GM21717 (cell line): ENCODE measurements at regions not wholly inside any gene's neighbourhood (a gene's known extent, or its start where the extent isn't known, plus 50 kb on each side); places are given as distances from the start of the nearest gene placed in this dataset.
"Not testable (repeated sequence)": the region's sequence is repeated elsewhere in the genome, so short reads cannot be mapped to it uniquely, and the experiment has no call there.

Source experiments
- ATAC-seq: cut with Tn5 transposase; IDR thresholded peaks from one replicate; pipeline ENCODE4 v1.9.1; 2021; ENCODE audit warnings: mild to moderate bottlenecking, moderate library complexity; ENCODE audit not compliant: unreplicated experiment

DNA sequence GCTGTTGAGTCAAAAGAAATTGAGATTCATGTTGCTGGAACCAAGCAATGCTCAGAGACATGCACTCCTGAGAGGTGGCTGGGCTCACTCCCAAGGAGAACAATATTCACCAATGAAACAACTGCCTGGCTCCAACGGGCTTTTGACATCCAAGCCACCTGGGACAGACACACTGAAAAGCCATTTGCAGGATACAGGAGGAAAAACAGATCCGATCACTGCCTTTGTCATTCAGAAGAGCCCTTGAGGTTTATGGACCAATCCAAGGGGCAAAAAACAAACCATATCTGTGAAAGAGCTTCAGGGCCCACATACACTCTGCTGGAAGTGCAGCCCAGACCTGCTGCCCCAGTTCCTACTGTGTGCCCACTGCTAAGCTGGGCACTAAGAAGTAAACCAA, 277.5 kb downstream of the NUAK1 start:
- ATAC-seq = no peak

DNA sequence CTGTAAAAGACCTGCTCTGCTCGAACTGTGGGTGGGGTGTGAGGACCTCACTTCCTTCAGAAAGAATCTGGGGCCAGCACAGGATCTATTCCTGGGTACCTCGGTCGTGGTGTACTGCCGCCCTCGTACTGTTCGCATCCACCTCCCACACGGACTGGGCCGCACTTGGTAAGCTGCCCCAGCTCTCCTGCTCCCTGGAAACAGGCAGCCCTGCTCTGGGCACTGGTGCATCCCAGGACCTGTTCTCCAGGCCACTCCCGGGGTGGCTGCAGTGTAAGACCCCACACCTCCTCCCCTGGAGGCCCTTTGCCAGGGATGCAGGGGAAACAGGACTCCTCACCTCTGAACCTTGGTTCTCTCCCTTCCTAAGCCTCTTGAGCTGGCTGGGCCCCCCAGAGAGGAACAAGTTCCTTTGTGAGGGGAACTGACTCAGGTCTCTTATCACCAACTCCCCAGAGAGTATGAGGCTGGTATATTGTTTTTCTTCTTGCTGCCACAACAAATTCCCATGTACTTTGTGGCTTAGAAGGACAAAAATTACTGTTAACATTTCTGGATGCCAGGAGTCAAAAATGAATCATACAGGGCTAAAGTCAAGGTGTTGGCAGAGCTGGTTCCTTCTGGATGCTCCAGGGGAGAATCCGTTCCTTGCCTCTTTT, 276.5 kb downstream of the NUAK1 start:
- ATAC-seq = no peak

DNA sequence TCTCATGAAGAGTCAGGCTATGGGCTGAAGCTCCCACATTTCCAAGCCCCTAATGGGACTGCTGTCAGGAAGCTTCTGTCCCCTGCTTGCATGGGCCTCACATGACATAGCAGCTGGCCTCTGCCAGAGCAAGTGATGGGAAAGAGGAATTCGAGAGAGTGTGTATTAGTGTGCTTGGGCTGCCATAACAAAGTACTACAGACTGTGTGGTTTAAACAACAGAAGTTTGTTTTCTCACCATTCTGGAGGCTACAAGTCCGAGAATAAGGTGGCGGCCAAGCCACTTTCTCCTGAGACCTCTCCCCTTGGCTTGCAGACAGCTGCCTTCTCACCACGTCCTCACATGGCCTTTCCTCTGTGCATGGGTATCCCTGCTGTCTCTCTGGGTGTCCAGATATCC, 274.4 kb downstream of the NUAK1 start:
- no peak for ATAC-seq

DNA sequence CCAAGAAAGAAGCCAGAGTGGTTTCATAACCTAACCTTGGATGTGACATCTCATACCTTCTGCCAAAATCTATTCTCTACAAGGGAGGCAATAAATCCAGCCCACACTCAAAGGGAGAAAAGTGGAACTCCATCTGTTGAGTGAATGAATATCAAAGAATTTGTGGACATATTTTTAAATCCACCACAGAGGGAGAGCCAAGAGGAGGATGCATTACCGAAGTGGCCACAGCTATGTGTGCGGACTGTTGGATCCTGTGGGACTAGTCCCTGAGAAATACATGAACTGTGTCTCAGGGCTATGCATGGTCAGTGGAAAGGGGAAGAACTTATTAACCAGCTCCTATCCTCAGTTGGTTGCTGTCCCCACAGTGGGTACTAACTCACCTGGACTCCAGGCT, 273.9 kb downstream of the NUAK1 start:
- ATAC-seq = no peak

DNA sequence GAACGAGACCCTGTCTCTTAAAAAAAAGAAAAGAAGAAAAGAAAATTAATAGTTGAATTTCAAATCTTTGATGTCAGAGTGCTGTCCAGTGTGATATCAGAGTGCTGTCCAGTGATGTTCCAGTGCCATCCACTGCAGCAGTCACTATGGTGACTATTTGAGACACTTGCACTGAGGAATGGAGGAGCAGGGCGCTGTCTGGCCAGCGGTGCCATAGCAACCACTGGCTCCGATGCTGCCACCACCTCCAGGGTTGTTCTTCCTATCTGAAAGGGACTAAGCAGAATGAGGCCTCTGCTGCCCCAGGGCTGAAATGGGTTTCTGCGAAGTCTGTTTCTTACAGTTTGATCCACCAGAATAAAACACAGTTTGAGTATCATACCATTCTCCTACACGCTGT, 272.9 kb downstream of the NUAK1 start:
- no peak for ATAC-seq

DNA sequence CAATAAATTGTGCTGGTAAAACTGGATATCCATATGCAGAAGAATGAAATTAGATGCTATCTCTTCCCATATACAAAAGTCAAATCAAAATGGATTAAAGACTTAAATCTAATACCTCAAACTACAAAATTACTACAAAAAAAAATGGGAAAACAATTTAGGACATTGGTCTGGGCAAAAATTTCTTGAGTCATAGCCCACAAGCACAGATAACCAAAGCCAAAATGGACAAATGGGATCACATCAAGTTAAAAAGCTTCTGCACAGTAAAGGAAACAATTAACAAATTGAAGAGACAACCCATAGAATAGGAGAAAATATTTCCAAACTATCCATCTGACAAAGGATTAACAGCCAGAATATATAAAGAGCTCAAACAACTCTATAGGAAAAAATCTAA, 264.6 kb downstream of the NUAK1 start:
- ATAC-seq = no peak

DNA sequence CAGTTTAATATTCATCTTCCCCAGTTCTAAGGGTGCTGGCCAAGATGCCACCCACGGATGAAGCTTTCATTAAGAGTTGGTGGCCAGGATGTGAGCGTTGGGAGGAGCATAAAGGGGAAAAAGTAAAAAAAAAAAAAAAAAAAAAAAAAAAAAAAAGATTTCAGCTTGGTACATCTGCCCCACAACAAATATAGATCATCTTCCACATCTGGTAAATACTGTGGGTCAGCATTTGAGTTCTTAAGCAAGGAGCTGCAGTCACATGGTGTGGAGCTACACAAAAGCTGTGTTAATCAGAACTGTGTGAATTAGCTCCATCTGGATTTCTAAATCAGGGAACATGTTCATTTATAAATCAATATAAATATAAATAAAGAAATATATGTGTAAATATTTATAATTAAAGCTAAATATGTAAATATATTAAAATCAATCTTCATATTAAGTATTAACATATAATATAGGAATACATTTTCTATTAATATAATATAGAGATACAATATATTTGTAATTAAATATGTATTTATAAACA, 262.3 kb downstream of the NUAK1 start:
- ATAC-seq = no peak

DNA sequence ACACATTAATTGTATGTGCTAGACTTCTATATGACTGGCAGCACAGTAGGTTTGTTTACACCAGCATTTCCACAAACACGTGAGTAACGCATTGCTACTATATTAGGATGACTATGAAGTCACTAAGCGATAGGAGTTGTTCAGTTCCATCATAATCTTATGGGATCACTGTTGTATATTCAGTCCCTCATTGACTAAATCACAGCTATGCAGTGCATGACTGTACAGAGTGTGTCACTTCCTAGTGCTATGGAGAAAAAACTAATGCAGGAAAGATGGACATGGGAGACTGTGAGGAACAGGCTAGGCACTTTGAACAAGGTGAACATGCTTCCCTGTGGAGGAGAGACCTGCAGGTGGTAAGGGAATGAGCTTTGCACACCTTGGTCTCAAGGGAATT, 259.8 kb downstream of the NUAK1 start:
- ATAC-seq = no peak

DNA sequence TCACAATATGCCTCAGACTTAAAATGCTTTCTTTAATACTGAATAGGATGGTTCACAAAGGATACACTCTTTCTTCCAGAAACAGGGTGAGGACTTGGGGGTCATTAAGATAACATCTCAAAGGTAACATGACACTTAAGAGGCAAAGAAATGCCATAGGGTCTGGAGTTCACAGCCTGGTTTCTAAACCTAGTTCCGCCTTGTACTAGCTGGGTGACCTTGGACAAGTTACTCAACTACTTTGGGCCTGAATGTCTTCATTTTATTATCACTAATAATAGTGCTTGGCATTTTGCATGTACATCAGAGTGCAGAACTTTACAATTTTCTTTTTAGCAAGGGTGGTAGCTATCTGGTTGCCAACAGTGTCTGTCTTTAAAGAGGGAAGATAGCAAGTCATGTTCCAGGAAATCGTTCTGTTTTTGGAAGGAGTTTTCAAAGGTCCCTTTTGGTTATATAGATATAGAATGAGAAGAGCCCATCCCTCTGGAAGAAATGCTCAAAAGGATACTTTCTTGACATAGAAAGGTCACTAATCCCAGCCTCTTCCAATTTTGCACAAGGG, 257.8 kb downstream of the NUAK1 start:
- ATAC-seq = no peak

DNA sequence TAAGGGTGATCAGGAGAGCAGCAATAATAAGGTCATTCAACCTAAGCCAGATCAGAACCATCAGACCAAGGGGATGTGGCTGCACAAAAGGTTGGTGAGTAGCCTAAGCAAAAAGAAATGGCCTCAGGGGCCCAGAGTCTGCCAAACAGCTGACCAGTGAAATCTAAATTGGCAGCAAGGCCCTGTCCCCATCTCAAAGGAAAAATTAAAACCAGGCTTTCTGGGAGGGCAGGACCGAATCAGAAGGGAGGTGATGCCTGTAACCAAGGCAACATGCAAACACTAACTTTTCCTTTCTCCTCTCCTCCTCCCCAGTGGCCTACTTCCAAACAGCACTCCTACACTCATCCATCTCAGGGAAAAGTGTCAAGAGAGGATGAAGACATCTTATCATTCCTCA, 256.4 kb downstream of the NUAK1 start:
- no peak for ATAC-seq

DNA sequence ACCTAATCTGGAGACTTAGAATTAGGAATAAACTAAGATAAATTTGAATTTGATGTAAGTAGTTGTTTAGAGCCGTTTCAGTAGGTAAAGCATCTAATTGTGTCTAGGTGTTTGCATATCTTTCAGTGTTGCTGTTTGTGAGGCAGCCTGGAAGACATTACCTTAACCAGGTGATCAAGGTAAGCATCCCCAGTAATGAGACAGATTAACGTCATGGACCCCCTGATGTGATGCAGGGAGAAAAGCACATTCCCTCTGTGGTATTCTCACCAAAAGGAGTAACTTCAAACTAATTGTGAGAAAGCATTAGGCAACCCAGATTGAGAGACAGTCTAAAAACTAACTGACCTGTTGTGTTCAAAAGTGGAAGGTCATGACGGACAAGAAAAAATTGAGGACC, 251.6 kb downstream of the NUAK1 start:
- no peak for ATAC-seq

DNA sequence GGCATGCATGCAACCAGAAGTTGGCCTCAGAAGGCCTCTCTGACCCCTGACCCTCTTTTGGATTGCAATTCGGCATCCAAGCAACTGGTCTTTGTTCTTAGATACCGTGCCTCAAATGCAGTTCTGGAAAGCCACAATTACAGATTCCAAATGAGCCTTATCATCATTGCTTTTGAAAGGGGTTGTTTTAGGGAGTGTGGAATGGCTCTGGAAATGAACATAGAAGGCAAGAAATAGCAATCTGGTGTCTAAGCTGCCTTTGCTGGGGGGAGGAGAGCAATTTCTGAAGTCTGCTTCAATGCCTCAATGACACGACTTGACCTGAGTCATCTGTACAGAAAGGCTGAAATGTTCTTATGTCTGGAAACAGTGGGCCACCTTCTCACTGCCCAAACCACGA, 250.1 kb downstream of the NUAK1 start:
- no peak for ATAC-seq

DNA sequence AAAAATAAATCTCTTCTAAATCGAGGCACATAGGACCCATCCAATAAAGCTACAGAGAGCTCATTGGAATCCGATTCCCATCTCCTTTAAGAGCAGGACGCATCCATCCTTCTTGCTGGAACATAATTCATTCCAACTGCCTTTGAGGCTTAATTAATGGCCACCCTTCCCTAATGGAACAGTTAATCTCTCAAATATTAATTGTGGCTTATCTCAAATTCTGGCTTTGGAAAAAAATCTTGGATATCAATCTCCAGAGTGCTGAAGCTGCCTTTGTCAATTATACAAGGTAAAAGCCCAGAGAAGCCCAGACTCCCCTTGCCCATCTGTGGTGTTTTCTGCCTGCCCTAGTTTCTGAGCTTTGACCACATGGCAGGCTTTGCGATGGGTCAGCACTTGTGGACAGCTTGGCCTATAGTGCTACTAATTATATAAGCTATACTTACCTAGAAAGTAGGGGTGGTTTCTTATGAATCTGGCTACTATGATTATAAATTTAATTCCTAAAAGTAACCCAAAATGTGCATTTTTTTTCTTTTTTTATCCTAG, 246.3 kb downstream of the NUAK1 start:
- no peak for ATAC-seq

DNA sequence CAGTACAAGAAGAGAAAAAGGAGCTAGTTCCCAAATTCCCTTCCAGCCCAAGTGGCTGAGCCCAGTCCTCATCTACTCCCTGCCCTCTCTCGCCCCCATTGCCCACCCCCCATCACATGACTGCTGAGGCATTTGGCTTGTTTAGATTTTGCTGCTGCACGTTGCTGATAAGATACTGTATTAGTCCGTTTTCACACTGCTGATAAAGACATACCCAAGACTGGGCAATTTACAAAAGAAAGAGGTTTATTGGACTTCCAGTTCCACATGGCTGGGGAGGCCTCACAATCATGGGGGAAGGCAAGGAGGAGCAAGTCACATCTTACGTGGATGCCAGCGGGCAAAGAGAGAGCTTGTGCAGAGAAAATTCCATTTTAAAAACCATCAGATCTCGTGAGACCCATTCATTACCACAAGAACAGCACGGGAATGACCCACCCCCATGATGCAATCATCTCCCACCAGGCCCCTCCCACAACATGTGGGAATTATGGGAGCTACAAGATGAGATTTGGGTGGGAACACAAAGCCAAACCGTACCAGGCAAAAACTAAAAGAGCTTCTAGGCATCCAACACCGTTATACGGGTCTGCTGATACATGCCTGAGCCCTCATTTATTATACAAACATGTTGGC, 243.4 kb downstream of the NUAK1 start:
- ATAC-seq = not testable (repeated sequence)

DNA sequence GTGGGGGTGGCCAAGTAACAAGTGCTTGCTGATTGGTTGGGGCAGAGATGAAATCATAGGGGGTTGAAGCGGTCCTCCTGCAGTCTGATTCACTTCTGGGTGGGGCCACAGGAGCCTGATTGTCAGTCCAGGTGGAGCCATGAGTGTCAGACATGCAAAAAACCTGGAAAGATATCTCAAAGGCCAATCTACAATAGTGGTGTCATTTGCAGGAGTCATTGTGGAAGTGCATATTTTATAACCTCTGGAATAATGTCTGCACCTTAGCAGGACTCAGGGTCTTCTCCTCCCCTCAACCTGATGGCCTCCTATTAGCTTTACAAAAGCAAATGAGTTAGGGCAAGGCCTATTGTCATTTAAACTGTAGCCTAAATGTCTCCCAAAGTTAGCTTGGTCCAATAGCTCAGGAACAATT, 241.4 kb downstream of the NUAK1 start:
- ATAC-seq = no peak

DNA sequence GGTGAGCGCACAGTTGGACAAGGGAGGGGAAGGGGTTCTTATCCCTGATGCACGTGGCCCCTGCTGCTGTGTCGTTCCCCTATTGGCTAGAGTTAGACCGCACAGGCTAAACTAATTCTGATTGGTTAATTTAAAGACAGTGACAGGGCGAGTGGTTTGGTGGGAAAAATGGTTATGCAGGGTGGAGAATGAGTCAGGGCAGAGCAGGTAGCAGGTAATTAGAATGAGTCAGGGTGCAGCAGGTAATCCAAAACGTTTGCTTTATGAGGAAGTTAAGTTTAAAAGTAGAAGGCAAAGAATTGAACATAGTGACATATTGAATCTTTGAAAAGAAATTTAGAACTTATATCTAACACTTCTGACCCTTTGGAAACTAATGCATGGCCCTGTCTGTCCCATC, 240.5 kb downstream of the NUAK1 start:
- not testable (repeated sequence) for ATAC-seq

DNA sequence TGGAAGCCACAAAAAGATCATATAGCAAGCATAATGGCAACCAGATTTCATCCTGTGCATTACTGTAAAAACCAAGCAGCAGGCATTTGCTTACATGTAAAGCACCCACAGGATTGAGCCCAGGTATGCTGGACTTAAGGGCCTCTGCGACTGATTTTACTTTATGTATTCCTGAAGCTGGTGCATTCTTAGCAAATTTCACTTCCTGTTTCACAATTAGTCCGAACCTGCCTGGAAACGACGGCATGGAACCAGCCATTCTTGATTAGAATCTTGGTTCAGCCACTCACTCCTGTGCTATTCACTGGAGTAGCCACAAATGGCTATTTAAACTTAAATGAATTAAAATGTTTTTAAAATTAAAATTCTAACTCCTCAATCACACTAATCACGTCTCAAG, 239.2 kb downstream of the NUAK1 start:
- ATAC-seq = no peak

DNA sequence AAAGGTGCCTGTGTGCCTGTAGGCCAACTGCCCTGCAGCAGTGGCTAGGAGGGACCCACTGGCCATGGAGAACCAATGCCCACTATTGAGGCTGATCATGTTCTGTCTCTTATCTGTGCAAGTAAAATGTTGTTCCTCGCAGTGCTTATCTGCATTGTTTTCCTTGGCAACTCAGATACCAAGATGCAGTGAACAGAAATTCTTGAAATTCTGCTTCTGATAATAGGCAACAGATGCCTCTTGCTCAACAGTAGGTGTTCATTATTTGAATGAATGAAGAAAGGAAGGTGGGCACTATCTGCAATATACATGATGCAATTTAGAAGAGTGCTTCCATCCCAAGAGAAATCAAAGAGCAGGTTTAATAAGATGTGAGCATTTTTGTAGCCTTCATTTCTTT, 232.2 kb downstream of the NUAK1 start:
- no peak for ATAC-seq

DNA sequence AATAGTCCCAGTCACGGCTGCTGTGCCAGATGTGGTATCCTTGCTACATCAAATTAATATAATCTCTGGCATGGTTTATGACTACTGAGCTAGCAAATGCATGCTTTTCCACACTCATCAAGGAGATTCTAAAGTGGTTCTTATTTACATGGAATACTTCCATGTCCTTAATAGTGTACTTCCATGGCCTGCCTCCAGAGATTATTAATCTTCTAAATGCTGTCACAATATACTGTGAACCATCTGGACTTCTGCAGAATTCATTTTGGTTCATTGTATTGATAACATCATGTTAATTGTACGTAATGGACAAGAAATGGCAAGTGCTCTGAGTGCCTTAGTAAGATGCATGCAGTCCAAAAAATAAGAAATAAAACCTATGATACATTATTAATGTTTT, 230.8 kb downstream of the NUAK1 start:
- no peak for ATAC-seq

DNA sequence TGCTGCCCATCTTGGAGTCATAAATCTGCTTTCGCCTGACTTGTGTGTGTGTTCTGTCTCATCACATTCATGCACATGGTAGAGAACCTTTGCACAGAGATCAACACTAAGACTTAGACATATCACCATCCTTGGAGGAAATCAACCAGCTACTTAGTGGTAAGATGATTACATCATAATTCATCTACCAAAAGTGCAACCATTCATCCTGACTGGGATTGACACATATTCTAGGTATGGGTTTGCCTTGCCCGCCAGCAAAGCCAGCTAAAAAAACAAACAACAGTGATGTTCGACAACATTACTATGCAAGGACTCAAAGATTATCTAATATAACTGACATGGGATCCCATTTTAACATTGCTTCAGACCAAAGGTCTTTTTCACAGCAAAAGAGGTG, 228.7 kb downstream of the NUAK1 start:
- ATAC-seq = no peak

DNA sequence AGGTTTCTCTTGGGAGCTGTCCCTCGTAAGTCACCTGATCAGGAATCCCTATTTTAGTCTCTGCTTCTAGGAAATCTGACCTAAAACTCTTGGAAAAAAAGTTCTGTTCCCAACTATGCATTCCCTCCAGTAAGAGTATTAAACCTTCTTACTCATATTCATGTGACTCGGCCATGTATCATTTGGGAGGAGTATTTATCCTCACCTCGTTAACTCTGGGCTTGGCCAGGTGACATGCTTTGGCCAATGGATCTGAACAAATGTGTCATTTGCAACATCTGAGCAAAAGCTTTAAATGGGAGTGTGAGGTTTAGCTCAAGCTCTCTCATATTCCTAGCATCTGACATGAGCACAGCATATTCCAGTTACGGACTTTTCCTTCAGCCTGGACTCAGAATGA, 226.8 kb downstream of the NUAK1 start:
- ATAC-seq = no peak
